SU-DHL-6 (cell line): ENCODE measurements at regions not wholly inside any gene's neighbourhood (a gene's known extent, or its start where the extent isn't known, plus 50 kb on each side); places are given as distances from the start of the nearest gene placed in this dataset.

ENCODE experiments used
- H2AFZ ChIP-seq: fragments of 200-600 bp; sonication (generic); 2 replicates; pipeline ENCODE4 v1.6.1; 2014; ENCODE audit warnings: low read depth, mild to moderate bottlenecking, moderate library complexity, mixed read lengths, antibody characterized with exemption, low read length; ENCODE audit not compliant: severe bottlenecking
- H3F3A ChIP-seq: fragments of 200-600 bp; shearing (Covaris generic); 2 replicates; pipeline ENCODE4 v1.6.0; 2016; ENCODE audit warnings: antibody characterized with exemption, mild to moderate bottlenecking; ENCODE audit not compliant: insufficient read depth
- H3K27ac ChIP-seq: fragments of 200-600 bp; sonication (generic); 2 replicates; pipeline ENCODE4 v1.5.1; 2016; ENCODE audit warnings: low read depth, mild to moderate bottlenecking, low read length, moderate library complexity, mixed read lengths
- H3K27me3 ChIP-seq: fragments of 200-600 bp; sonication (generic), shearing (Covaris generic); 2 replicates; pipeline ENCODE4 v1.6.0; 2014; ENCODE audit warnings: mild to moderate bottlenecking, low read length
- H3K36me3 ChIP-seq: fragments of 200-600 bp; sonication (generic); 2 replicates; pipeline ENCODE4 v1.6.1; 2014; ENCODE audit warnings: mild to moderate bottlenecking, low read length, mixed read lengths
- H3K4me2 ChIP-seq: fragments of 300-600, 200-600 bp; shearing (Covaris generic), sonication (generic); 2 replicates; pipeline ENCODE4 v1.6.0; 2014; ENCODE audit warnings: low read length, low read depth, mild to moderate bottlenecking; ENCODE audit not compliant: poor library complexity, severe bottlenecking
- H3K4me3 ChIP-seq: fragments of 200-600 bp; sonication (generic); 2 replicates; pipeline ENCODE4 v1.5.1; 2014; ENCODE audit warnings: antibody characterized with exemption, low read length, mild to moderate bottlenecking, mixed read lengths; ENCODE audit not compliant: insufficient read depth, poor library complexity, severe bottlenecking
- H3K79me2 ChIP-seq: fragments of 200-600 bp; sonication (generic); 2 replicates; pipeline ENCODE4 v1.6.1; 2014; ENCODE audit warnings: mild to moderate bottlenecking, low read length, moderate library complexity; ENCODE audit not compliant: insufficient read depth
- H3K9ac ChIP-seq: fragments of 200-600 bp; sonication (generic); 2 replicates; pipeline ENCODE4 v1.7.0; 2014; ENCODE audit warnings: mild to moderate bottlenecking, low read length
- H3K9me2 ChIP-seq: fragments of 200-600 bp; sonication (generic); replicated peaks from 2 replicates; pipeline ENCODE4 v1.6.1; 2014; ENCODE audit warnings: low read length; ENCODE audit not compliant: insufficient read depth
- H3K9me3 ChIP-seq: fragments of 200-600 bp; sonication (generic); 2 replicates; pipeline ENCODE4 v1.6.1; 2014; ENCODE audit warnings: low read length, mixed read lengths; ENCODE audit not compliant: insufficient read depth
- H4K20me1 ChIP-seq: fragments of 200-600 bp; sonication (generic); 2 replicates; pipeline ENCODE4 v1.6.1; 2014; ENCODE audit warnings: low read depth, mild to moderate bottlenecking, antibody characterized with exemption, low read length, moderate library complexity, mixed read lengths
- CTCF ChIP-seq: fragments of 200-600 bp; sonication (generic); IDR thresholded peaks from one replicate; pipeline ENCODE4 v1.5.1; 2017; ENCODE audit warnings: antibody characterized with exemption, mild to moderate bottlenecking, low read length, moderate library complexity; ENCODE audit not compliant: insufficient read depth, poor library complexity, severe bottlenecking
- EZH2phosphoT487 ChIP-seq: fragments of 200-600 bp; sonication (generic), shearing (Covaris generic); conservative IDR thresholded peaks from 2 replicates; pipeline ENCODE4 v1.6.1; 2018; ENCODE audit warnings: mild to moderate bottlenecking, antibody characterized with exemption, low read length, moderate library complexity, mixed read lengths

- H3K9me3 ChIP-seq, result no peaks in the 10 kb centered on the region
- H3K27ac ChIP-seq, result no peak overlapping the region
- H2AFZ ChIP-seq, result no peak overlapping the region
- no peaks in the 10 kb centered on the region for H3F3A ChIP-seq
- H3K4me2 ChIP-seq, result no peak overlapping the region
- no peak overlapping the region for H3K9ac ChIP-seq
- no peak overlapping the region for H3K4me3 ChIP-seq
- H4K20me1 ChIP-seq, result no peaks in the 10 kb centered on the region
- no peaks in the 10 kb centered on the region for H3K27me3 ChIP-seq
- TF ChIP-seq CTCF (no peak), EZH2phosphoT487 (no peak)
- H3K79me2 ChIP-seq, result no peaks in the 10 kb centered on the region
- no peaks in the 10 kb centered on the region for H3K9me2 ChIP-seq
- no peaks in the 10 kb centered on the region for H3K36me3 ChIP-seq
These were observed 70.3 kb upstream of the BASP1 start for GRCh38 chr5:17147170-17147569.

- H3K9ac ChIP-seq, result no peak overlapping the region
- no peaks in the 10 kb centered on the region for H3K9me3 ChIP-seq
- H4K20me1 ChIP-seq, result no peaks in the 10 kb centered on the region
- TF ChIP-seq EZH2phosphoT487, result no peak
- no peak for TF ChIP-seq CTCF
- no peaks in the 10 kb centered on the region for H3K27me3 ChIP-seq
- H3F3A ChIP-seq, result no peaks in the 10 kb centered on the region
- no peaks in the 10 kb centered on the region for H3K9me2 ChIP-seq
- H3K27ac ChIP-seq, result no peak overlapping the region
- no peaks in the 10 kb centered on the region for H3K79me2 ChIP-seq
- no peak overlapping the region for H3K4me3 ChIP-seq
- H3K4me2 ChIP-seq, result no peak overlapping the region
- no peaks in the 10 kb centered on the region for H3K36me3 ChIP-seq
- H2AFZ ChIP-seq, result no peak overlapping the region
These were observed 69.8 kb upstream of the BASP1 start for GRCh38 chr5:17147617-17148016.

DNA sequence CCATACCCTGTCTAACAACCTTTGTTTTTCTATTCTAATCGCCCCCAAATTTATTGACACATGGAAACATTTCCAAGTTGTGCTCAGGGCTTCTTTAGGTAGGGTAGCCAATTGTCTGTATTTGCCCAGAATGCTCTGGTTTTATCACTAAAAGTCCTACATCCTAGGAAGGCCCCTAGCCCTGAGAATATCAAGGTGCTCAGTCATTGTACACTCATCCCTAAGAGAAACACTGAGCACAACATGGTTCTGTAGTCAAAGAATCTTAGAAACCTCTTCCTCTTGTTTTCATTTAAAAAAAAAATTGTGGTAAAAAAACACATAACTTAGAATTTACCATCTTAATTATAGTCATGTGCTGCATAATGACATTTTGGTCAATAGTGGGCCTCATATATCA, 69.0 kb upstream of the BASP1 start:
- H3K4me3 ChIP-seq, result no peak overlapping the region
- no peaks in the 10 kb centered on the region for H3K36me3 ChIP-seq
- H3K27me3 ChIP-seq, result no peaks in the 10 kb centered on the region
- no peaks in the 10 kb centered on the region for H3F3A ChIP-seq
- H4K20me1 ChIP-seq, result no peaks in the 10 kb centered on the region
- H3K4me2 ChIP-seq, result no peak overlapping the region
- no peak overlapping the region for H3K9ac ChIP-seq
- no peaks in the 10 kb centered on the region for H3K79me2 ChIP-seq
- H3K27ac ChIP-seq, result no peak overlapping the region
- TF ChIP-seq CTCF, result no peak
- TF ChIP-seq EZH2phosphoT487, result no peak
- no peak overlapping the region for H2AFZ ChIP-seq
- no peaks in the 10 kb centered on the region for H3K9me3 ChIP-seq
- H3K9me2 ChIP-seq, result no peaks in the 10 kb centered on the region

- no peaks in the 10 kb centered on the region for H3K36me3 ChIP-seq
- no peaks in the 10 kb centered on the region for H3K9me2 ChIP-seq
- H2AFZ ChIP-seq, result no peak overlapping the region
- H3K9me3 ChIP-seq, result no peaks in the 10 kb centered on the region
- H3K27me3 ChIP-seq, result no peaks in the 10 kb centered on the region
- no peak overlapping the region for H3K4me3 ChIP-seq
- H3K79me2 ChIP-seq, result no peaks in the 10 kb centered on the region
- H4K20me1 ChIP-seq, result no peaks in the 10 kb centered on the region
- no peak overlapping the region for H3K9ac ChIP-seq
- no peak overlapping the region for H3K27ac ChIP-seq
- no peak for TF ChIP-seq EZH2phosphoT487
- TF ChIP-seq CTCF, result no peak
- H3F3A ChIP-seq, result no peaks in the 10 kb centered on the region
- H3K4me2 ChIP-seq, result no peak overlapping the region
These were observed 67.6 kb upstream of the BASP1 start for GRCh38 chr5:17149786-17150185.
